Activated CD4-positive, alpha-beta T cell treated with anti-CD3 and anti-CD28 coated beads, Interleukin-2, Interleukin-6, amounts not matched to agents 100 ng/mL and 50 ng/mL, durations not matched to agents 16 hours and 8 hours (primary cell): ENCODE measurements at regions not wholly inside any gene's neighbourhood (a gene's known extent, or its start where the extent isn't known, plus 50 kb on each side); places are given as distances from the start of the nearest gene placed in this dataset.

ENCODE experiments used
- DNase-seq: peaks from one replicate; pipeline ENCODE4 v3.0.0-alpha.2; 2020

DNA sequence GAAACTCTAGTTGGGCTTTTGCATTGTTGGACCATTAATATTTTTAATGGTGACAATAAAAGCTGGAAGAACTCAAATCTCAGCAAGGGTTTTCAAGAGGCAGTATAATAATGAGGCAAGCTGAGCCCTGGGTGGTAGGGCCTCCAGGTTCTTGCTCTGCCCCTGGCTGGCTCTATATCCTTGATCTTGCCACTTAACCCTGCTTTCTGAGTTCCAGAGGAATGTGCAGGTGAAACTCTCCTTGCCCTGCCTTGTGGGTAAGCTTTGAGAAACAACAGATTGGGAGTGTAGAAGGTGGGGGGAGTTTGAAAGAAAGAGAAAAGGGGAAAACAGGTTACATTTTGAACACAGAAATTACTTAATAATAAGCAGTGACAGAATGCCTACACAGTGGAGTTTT is 103.3 kb upstream of the MAP4K3 start:
- no peak for DNase-seq

DNA sequence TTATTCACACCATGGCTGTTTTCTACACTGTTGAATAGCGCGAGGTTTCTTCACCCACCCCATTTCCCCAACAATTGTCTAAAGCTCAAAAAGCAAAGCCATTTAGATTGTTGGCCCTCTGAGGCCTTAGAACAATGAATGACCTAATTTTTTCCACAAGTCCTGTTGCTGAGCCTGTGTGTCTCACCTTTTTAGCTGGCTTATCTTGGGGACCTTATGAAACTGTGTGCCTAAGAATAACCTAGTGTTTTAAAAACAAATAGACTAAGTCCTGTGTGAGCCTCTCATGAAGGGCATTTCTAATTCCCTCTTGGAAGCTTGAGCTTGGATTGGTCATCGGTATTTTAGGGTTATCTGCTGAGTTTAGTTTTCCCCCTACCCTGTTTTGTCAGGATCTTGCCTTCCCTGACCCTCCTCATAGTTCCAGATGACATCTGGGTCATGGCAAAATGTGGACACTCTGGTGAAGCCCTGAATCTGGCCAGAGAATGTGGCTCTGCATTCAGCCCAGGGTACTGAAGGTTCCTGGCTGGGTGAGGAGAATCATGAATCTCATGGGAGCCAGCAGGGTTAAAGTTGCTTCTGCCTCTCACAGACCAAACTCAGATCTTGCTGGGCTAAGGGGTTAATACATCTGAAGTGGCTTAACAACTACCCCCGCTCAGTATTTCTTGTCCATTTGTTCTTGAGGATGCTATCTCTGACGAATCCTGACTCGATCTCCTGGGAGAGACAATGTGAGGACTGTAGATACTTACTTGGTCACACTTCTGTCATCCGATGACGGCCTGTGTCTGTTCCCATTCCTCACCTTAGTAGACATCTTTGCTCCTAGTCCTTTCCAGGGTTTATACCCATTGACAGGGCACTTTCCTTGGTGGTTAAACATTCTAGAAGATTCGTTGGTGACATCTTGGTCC is 104.2 kb upstream of the MAP4K3 start:
- no peak for DNase-seq

GRCh38 chr2:39542523-39542922 is 105.4 kb upstream of the MAP4K3 start:
- no peak for DNase-seq

DNA sequence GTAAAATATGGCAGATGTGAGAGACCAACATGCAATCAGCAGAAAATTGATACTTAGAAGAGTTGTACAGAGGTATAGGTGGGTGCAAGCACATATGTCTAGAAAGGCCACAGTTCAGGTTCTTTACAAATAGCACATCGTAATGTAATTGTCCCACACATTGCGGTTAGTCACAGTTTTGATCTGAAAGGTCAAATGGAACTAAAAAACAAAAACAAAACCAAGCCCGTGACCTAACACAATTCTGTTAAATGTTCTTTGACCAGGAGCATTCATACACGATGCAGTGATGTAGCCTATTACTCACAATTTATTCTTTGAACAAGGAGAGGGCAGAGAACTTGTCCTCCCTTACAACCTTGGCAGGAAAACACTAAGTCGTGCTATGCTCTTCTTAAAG is 108.9 kb upstream of the MAP4K3 start:
- DNase-seq: no peak

- DNase-seq: no peak
Observed at GRCh38 chr2:39546409-39546808, 109.3 kb upstream of the MAP4K3 start.

GRCh38 chr2:39546937-39547336 is 109.9 kb upstream of the MAP4K3 start:
- DNase-seq: no peak

DNA sequence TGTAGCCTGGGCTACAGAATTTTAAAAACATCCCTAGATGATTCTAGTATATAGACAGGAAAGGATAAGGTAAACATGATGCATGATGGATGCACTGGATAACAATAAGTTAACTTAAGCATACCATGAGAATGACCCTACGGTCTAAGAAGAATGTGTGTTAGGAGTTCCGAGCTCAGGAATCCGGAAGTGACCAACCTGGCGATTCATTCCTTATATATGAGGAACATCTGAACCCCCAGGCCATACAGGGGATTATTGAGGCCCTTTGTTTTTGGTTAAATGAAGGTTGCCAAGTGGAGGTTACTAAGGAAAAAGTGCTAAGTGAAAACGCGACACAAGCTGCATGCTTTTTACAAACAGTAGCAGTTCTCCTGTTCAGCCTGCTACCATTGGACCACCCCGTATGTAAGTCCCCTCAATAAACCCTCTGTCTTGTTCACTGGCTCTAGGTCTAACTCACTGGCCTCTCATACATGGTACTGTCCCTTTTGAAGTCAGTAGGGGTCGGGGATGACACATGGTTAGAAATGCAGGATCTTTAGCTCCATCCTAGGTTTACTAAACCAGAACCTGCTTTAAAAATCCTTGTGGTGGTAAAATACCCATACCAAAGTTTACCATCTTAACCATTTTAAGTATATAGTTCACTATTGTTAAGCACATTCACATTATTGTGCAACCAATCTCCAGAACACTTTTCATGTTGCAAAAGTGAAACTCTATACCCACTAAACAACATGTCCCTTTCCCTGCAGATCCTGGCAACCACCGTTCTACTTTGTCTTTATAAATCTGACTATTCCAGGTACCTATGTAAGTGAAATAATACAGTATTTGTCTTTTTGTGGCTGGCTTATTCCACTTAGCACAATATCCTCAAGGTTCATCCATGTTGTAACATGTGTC is 111.0 kb upstream of the MAP4K3 start:
- no peak for DNase-seq

DNA sequence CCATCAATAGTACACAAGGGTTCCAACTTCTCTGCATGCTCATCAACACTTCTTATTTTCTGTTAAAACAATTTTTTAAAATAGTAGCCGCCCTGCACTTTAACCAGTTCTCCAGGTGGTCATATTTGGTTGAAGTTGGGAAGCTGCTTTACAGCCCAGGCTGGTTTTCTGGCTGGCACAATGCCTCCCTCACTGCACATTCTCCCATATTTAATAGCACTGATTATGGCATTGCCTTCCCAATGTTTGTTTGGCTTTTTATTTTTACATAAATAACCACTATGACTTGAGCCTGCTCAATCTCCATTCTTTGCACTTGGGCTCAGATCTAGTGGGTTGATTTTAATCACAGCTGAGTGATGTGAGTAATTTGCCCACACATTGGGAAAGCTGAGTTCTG is 111.9 kb upstream of the MAP4K3 start:
- no peak for DNase-seq

DNA sequence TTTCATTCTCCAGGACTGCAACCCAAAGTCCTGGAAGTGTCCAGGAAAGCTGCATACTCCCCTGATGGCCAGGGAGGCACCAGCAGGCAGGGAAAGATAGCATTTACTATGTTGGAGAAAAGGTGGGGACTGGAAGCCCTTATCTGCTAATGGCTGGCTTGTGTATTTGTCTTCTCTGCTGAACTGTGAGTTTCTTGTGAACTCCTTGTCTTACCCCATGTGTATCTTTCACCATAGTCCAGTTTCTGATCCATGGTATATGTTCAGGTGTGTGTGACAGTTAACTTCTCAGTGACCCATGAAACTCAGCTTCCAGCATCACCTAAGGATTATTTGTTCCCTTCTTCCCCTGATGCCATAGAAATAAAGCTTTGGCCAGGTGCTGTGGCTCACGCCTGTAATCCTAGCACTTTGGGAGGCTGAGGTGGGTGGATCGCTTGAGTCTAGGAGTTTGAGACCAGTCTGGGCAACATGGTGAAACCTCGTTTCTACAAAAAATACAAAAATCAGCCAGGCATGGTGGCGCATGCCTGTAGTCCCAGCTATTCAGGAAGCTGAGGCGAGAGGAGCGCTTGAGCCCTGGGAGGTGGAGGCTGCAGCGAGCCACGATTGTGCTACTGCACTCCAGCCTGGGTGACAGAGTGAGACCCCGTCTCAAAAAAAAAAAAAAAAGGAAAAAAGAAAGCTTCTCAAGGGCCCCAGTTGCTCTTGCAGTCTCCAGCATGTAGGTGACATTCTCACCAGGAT is 112.8 kb upstream of the MAP4K3 start:
- DNase-seq: no peak

DNA sequence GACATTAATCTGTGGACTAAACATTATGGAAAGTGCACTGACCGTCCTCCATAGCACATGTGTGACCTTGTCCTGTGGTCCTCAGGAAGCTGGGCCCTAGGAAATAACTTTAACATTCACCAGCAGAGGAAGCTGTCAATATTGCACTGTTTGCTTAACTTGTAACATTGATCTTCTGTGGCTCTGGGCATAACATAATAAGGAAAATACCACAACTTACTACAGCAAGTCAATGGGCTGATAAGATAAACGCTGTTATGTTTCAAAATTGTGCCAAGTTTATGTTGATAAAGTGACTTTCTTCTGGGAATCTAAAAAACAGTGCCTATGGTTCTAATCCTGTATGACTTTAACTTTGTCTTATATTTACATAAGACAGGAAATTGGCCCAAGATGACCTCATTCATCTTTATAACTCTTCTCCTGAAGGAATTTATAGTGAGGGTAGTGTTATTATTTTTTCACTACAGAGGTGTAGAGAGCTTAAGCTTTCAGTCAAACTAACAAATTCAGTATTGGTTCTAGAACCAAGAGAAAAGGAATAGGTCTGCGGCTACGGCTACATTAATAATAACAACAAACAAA is 113.7 kb upstream of the MAP4K3 start:
- no peak for DNase-seq

DNA sequence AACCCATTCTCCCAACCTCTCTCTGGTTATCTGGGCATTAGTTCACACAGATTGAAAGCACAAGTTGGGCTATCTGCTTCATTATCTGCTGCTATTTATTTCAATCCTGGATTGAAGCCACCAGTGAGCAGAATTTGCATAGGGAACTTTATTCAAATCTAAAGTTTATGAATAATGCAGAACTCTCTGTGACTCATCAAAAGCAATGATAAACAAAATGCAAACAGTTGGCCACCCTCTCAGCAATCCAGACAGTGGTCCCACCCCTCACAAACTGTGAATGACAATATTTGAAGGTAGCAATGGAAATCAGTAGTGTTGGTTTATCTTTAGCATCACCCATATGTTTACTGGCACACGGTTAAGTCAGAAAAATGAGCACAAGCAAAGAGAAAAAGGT is 106.8 kb upstream of the TMEM178A start:
- no peak for DNase-seq

DNA sequence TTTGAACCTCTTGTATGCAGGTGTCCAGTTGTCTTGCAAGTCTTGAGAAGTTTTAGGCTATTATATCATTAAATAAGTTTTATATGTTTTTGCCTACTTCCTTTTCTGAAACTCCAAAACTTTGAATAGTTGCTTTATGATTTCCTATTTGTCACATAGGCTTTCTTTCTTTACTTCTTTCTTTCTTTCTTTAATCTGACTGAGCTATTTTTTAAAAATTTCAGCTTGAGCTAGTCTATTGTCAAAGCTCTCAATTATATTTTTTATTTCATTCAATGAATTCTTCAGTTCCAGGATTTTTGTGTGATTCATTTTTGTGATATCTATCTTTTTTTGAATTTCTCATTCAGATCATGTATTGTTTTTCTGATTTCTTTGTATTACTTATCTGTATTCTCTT is 102.1 kb upstream of the TMEM178A start:
- no peak for DNase-seq

- no peak for DNase-seq
Observed at GRCh38 chr2:39567507-39567906, 98.2 kb upstream of the TMEM178A start.

GRCh38 chr2:39568116-39568515 is 97.6 kb upstream of the TMEM178A start:
- DNase-seq: no peak

- DNase-seq: no peak
Observed at GRCh38 chr2:39568561-39569006, 97.1 kb upstream of the TMEM178A start.

DNA sequence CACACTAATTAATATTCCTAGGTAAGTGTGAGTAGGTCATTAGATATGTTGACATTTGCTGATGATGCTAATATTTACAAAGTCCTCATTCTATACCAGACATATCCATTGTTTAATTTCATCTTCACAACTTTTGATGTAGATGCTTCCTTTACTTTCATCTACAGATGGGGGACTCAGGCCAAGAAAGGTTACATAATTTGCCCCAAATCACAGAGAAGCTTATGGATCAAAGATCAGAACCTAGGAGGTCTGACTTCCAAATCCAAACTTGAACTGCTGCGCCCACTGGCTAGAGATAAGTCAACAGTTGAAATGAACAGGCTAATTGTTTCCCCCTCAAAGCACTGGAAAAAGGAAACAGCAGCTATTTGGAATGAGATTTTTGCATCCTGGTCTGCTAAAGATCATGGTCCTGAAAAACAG is 95.6 kb upstream of the TMEM178A start:
- no peak for DNase-seq

- no peak for DNase-seq
Observed at GRCh38 chr2:39570614-39571013, 95.1 kb upstream of the TMEM178A start.

- no peak for DNase-seq
Observed at GRCh38 chr2:39571111-39571731, 94.5 kb upstream of the TMEM178A start.

DNA sequence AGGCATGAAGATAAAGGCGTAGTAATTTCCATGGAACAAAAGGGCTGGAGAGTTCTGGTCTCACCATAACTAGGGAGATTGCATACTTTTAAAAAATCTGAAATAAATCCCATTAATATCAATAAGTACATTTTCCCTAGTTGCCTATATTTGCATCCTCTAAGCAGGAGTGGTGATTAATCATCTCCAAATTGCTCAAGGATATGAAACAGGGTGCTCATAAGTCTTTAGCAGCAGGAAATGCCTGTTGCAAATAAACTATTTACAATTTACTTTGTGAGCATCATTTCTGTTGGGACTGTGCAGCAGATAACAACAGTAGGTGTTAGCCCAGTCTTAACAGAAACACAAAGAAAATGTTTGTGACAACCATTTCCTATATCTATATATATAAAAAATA is 92.4 kb upstream of the TMEM178A start:
- no peak for DNase-seq

DNA sequence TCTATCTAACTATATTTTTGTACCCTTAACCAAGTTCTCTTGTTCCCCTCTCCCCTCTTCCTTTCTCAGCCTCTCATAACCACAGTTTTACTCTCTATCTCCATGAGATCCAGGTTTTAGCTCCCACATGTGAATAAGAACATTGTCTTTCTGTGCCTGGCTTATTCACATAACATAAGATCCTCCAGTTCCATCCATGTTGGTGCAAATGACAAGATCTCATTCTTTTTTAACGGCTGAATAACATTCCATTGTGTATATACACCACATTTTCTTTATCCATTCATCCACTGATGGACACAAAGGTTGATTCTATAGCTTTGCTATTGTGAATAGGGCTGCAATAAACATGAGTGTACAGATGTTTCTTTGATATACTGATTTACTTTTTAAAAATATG is 83.9 kb upstream of the TMEM178A start:
- DNase-seq: no peak

DNA sequence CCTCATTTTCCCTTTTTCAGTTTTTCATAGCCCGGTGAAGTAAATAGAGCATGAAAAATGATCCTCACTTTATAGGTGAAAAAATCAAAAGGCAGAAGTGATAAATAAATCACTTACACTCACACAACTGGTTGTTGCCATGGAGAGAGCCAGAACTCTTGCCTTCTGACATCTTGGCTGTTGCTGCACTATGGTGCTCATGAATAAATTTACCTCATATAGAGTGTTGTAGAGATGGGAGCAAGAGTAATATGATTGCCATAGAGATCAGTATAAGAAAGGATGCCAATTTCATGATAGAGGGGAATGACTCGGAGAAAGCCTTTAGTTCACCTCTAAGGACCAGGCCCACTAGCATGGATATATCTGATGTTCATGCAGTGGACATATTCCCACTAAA is 82.5 kb upstream of the TMEM178A start:
- no peak for DNase-seq

GRCh38 chr2:39583781-39584180 is 81.9 kb upstream of the TMEM178A start:
- DNase-seq: no peak
